ENCODE measurements at regions not wholly inside any gene's neighbourhood (a gene's known extent, or its start where the extent isn't known, plus 50 kb on each side); places are given as distances from the start of the nearest gene placed in this dataset.
"Not testable (repeated sequence)": the region's sequence is repeated elsewhere in the genome, so short reads cannot be mapped to it uniquely, and the experiment has no call there.

DNA sequence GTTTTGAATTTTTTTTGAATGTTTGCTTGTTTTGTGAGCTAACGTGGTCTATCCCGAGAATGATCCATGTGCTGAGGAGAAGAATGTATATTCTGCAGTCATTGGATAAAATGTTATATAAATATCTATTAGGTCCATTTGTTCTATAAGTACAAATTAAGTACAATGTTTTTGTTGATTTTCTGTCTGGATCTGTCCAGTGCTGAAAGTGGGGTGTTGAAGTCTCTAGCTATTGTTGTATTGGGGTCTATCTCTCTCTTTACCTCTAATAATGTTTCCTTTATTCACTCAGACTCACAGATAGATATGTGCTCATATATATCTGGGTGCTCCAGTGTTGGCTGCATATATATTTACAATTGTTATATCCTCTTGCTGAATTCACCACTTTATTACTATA, 144.8 kb upstream of the SETMAR start:
- no peak for DNase-seq

GRCh38 chr3:4162096-4162495, 141.1 kb upstream of the SETMAR start:
- no peak for DNase-seq

GRCh38 chr3:4163011-4163410, 140.2 kb upstream of the SETMAR start:
- no peak for DNase-seq

DNA sequence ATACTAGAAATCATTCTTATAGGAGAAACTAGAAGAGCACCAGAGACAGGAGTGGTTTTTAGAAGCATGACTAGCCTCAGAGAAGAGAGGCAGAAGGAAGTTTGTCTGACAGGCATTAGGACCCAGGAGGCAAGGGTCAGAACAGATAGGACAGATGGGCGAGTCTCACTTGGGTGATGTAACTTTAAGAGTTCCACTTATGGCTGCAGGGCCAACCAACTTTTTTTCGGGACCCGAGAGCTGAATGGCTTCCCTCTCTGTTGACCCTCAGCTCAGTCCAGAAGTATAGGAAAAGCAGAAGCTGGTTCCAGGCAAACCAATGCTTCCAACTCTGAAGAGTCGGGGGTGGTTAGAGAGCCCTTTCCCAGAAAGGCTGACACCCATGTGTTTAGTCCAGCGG, 136.6 kb upstream of the SETMAR start:
- no peak for DNase-seq

- not testable (repeated sequence) for DNase-seq
Observed at GRCh38 chr3:4167230-4167629, 135.9 kb upstream of the SETMAR start.

- DNase-seq = no peak
Observed at GRCh38 chr3:4174791-4175190, 128.4 kb upstream of the SETMAR start.

DNA sequence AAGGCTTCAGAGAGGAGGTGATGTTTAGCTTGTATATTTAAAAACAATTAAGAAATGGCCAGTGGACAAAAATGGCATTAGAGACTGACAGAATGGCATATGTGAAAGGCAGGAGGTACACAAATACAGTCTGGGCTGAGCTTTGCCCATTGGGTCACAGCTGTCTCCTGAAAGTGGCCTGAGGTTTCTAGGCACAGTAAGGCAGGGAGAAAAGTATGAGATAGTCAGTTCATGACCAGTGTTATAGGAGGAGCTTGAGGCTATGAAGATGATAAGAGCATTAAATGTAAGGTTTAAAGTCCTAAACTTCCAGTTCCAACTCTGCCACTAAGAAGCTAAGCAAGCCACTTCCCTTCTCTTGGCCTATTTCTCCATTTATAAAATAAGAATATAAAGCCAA, 111.2 kb upstream of the SETMAR start:
- no peak for DNase-seq

GRCh38 chr3:4195006-4195405, 108.2 kb upstream of the SETMAR start:
- DNase-seq = no peak

DNA sequence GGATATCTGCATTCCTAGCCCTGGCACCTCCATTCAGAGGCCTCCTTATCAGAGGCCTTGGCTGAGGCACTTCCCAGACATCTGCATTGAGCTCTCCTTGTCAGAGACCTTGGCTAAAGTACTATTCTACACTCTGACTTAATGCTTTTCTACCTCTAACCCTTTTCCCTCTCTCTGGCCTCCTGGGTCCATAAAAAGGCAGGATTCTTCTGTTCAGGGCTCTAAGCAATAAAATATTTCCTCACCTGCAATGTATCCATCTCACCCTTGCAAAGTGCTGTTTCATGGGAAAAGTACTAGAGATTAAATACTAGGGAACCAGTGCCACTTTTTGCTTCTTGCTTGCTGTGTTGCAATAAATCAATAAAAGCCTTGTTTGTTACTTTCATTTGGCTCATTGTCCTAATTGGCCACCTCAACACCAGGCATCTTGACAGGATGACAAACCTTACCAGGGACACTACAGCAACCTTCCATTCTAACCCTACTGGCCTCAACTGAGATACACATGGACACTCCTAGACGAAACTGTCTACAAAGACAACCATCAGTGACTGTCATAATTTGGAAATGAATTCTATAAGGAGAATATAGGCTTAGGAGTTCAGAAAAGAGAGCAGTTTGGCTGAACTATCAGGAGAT, 106.5 kb upstream of the SETMAR start:
- no peak for DNase-seq

- DNase-seq = no peak
Observed at GRCh38 chr3:4197670-4198069, 105.5 kb upstream of the SETMAR start.

GRCh38 chr3:4198491-4198890, 104.7 kb upstream of the SETMAR start:
- DNase-seq = no peak

- not testable (repeated sequence) for DNase-seq
Observed at GRCh38 chr3:4204776-4205175, 98.4 kb upstream of the SETMAR start.

DNA sequence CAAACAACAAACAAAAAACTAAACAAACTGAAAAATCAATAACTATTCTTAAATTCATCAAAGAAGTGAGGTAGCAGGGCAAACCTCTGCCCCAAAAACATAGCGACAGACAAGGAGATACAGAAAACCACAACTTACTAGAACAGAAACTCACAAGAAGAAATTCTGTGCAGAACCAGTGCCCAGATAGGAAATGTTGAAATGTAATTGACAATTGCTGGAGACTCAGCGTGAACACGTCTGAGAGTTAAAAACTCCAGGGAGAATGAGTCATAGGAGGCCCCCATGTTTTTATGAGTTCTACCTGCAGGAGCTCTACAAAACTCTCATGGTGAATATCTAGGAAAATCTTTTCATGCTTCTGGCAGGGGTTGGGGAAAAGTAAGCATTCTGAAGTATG, 95.5 kb upstream of the SETMAR start:
- DNase-seq = no peak

DNA sequence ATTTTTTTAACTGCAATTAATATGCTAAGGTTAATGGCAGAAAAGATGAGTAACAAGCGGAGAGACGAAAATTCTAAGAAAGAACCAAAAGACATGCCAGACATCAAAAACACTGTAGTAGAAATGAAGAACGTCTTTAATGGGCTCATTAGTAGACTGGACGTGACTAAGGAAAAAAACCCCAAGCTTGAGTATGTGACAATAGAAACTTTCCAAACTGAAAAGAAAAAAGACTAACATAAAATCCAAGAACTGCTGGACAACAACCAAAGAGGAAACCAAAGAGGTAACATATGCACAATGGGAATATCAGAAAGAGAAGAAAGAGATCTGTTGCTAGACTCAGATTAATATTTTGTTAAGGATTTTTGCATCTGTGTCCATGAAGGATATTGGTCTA, 94.6 kb upstream of the SETMAR start:
- DNase-seq = no peak

DNA sequence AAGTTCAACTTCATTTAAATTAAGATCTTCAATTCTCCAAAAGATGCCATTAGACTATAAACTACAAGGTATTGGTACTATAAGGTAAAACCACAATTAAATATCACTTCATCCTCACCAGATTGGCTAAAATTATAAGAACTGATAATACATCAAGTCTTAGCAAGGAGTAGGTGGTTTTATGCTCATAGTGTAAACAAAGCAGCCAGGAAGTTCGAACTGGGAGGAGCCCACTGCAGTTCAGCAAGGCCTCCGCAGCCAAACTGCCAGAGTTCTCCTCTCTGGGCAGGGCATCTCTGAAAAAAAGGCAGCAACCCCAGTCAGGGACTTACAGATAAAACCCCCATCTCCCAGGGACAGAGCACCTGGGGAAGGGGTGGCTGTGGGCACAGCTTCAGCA, 91.6 kb upstream of the SETMAR start:
- no peak for DNase-seq

GRCh38 chr3:4213420-4213819, 89.7 kb upstream of the SETMAR start:
- DNase-seq = not testable (repeated sequence)

- not testable (repeated sequence) for DNase-seq
Observed at GRCh38 chr3:4216974-4217373, 86.2 kb upstream of the SETMAR start.

- DNase-seq = no peak
Observed at GRCh38 chr3:4218456-4219226, 84.5 kb upstream of the SETMAR start.

- no peak for DNase-seq
Observed at GRCh38 chr3:4219227-4219568, 84.0 kb upstream of the SETMAR start.

DNA sequence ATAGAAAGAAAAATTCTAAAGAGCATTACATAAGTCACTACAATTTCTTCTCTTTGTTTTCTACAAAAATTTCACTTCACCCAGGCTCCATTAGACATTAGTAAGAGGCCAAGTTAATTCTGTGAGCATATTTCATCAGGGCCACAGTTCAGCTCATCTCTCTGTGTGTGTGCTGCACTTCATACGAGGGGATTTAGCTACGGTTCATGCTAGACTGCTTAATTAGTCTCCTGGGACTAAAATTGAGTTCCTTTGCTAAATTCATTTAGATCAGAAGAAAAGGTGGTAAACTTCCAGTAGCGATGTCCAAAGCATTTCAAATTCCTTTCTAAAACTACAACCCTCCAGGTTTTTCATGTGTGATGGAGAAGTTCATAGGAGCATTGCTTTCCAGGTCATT, 83.1 kb upstream of the SETMAR start:
- no peak for DNase-seq

- no peak for DNase-seq
Observed at GRCh38 chr3:4222574-4223175, 80.5 kb upstream of the SETMAR start.

- DNase-seq = no peak
Observed at GRCh38 chr3:4223777-4224176, 79.4 kb upstream of the SETMAR start.

DNA sequence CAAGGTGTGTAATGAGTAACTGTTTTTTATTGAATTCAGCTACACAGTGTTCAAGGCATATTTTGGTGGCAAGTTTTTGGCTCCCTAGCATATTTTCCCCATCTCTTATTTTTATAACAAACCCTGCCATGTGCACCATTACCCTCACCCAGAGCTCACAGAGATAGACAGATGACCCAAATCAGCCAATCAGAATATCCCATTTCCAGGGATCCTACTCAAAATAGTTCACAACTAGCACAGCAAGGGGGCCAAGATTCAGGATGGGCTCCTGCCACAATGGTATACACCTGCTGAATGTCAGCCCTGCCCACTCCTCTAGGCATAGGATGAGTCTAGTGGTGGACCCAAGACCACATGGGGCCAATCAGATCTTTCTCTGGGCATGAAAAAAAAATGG, 78.8 kb upstream of the SETMAR start:
- DNase-seq = no peak

- no peak for DNase-seq
Observed at GRCh38 chr3:4225005-4225471, 78.1 kb upstream of the SETMAR start.
